CD4-positive, alpha-beta T cell treated with Interleukin-12 subunit alpha and Interleukin-12 subunit beta, for 1 hour (primary cell): ENCODE measurements at regions not wholly inside any gene's neighbourhood (a gene's known extent, or its start where the extent isn't known, plus 50 kb on each side); places are given as distances from the start of the nearest gene placed in this dataset.
"Not testable (repeated sequence)": the region's sequence is repeated elsewhere in the genome, so short reads cannot be mapped to it uniquely, and the experiment has no call there.

Experiments
- DNase-seq: peaks from one replicate; pipeline ENCODE4 v3.0.0-alpha.2; 2020

DNA sequence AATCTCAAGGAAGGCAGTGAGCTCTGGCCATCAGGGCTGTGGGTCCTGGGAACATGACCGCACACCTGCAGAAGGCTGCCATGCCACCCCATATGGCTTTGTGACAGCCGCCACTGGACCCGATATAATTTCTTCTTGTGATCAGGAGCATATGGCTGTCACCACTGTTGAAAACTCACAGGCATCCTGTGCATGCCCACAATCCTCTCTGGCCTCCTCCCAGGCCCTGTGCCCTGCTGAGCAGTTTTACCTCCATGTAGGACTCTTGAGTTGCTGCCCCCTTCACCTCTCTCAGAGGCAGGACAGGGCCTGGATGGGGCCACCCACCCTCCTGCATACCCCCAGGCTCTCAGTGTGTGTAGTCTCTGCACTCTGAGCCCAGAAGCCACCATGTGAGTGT lies 391.9 kb upstream of the AKR1E2 start:
- no peak for DNase-seq

DNA sequence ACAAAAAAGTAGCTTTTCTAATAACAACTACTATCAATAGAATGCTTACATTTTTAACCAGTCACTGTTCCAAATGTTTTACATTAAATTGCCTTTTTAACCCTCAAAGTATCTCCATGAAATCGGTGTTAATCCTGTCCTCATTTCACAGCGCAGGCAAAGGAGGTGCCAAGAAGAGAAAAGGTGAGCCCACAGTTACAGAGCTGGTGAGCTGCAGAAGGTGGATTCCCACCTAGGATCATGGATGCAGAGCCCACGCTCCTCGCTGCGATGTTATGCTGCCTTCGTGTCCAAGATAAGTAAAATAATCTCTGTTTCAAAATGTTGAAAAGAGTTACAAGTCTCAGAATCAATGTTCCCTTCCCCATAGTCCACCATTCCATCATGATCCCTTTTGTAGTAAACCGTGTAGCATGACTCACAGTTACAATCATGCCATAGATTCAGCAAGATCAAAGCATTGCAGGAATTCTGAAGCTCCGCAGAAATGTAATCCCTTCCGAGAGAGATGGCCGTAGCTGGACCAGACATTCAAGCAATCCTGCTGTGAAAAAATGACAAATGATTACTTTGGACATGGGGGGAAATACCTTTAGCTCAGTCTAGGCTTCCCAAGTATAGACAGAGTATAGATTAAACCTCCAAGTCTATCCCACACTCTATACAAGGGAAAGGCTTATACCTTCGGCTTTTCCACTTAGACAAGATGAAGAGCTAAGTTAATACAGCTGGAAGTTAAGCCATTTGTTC lies 394.7 kb upstream of the AKR1E2 start:
- DNase-seq, result no peak

DNA sequence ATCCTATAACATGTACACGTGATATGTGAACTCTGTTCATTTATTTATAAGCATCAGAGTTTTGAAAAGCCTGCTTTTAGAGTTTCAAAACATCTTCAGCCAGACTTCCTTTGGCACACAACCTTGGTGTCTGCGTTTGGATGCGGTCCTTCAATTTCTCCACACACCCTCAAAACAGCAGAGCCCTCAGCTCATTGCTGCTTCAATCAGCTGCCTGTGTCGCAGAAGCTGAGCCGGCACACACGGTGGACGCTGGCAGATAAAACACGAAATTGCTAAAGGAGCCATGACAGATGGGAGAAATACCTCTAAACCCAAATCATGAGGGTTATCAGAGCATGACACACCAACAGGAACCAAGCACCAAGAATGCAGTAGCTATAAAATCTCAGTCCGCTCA lies 396.4 kb upstream of the AKR1E2 start:
- no peak for DNase-seq

DNA sequence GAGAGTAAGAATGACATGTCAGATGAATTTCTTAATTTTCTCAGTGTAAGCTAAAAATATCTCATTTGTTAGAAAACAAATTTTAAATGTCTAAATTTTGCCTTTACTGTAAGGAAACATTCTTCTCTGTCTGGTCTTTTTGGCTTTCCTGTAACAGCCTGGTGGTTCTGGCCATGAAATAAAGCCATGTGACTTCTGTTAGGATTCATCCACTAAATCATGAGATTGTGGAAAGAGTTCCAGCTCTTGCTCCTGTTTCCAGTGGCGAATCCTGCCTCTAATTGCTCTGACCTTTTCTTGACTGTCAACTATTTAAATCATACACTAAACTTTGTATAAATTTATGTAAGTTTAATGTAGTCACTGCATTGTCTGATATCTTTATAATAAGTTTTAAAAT lies 398.5 kb upstream of the AKR1E2 start:
- no peak for DNase-seq

DNA sequence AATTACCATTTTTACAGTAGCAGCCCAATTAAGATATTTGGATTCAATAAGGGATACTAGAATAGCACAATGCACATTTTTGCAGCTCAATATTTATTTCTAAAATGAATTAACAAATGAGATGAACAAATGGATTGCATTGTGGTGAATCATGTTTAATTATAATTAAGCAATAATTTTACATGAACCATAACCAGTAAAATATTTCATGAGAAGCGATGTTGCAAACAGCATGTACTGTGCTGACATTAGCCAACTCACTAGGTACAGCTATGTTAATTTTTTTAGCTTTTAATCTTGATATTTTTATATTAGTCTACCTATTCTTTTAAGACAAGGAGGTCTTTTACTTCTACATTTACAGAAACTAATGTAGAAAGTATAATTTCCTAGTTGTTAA lies 399.1 kb upstream of the AKR1E2 start:
- DNase-seq, result no peak

DNA sequence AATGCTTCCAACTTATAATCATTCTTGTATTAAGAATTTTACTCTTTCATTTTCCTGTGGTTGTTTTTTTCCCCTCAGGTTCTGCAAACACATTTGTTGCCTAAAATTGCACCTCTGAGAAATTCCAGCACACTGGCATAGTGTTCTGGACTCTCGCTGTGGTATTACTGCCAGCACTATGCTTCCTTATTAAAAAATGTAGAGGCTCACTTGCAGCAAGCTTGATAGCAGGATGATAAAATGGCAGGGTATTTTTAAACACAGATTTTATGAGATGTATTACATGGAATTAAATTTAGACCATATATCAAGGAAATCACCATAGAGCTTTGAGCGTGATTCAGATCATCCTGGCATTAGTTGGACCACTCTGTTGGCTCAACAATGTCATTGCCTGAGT lies 416.7 kb upstream of the AKR1E2 start:
- no peak for DNase-seq

DNA sequence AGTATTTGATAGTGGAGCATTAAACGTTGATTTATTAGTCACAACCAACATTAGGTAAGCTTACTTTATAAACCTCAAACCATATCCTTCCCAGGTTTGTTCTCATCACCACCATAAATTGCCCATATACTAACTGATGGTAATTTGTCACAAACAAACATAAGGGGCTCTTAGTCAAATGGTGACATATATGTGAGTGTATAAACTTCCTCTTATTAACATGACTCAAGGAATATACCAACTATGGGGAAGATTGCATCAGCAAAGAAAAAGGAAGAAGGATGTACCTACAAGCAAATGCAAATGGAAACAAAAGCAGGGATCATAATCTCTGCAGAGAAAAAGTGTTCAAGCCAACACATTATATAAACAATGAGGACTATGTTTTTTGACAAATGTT lies 418.2 kb upstream of the AKR1E2 start:
- DNase-seq, result no peak

DNA sequence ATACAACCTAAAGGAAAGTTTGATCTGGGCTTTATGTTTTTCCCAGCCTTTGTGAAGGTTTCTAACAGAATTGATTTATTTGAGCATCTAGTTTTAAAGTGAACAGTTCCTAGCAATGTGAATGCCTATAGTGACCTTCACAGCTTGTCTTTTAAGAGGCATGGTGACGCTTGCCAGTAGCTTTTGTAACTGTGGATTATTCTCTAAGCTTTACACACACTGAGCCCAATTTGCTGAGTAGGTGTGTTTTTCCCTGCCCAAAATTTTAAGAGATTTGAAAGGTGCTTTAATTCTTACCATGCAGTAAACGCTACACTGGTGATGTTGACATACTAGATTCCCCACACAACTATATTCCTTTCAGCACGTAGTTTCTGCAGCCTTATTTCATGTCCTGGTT lies 420.2 kb upstream of the AKR1E2 start:
- DNase-seq, result no peak

DNA sequence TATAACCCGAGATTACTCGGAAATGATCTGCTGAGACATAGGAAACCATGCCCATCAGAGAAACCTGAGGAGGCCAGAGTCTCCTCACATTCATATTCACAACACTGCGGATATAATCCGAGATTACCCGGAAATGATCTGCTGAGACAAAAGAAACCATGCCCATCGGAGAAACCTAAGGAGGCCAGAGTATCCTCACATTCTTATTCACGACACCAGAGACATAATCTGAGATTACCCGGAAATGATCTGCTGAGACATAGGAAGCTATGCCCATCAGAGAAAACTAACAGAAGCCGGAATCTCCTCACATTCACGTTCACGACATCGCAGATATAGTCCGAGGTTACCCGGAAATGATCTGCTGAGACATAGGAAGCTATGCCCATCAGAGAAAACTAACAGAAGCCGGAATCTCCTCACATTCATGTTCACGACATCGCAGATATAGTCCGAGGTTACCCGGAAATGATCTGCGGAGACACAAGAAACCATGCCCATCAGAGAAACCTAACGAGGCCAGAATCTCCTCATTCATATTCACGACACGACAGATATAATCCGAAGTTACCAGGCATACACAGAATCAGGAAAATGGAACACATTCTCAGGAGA lies 422.3 kb upstream of the AKR1E2 start:
- DNase-seq, result no peak

DNA sequence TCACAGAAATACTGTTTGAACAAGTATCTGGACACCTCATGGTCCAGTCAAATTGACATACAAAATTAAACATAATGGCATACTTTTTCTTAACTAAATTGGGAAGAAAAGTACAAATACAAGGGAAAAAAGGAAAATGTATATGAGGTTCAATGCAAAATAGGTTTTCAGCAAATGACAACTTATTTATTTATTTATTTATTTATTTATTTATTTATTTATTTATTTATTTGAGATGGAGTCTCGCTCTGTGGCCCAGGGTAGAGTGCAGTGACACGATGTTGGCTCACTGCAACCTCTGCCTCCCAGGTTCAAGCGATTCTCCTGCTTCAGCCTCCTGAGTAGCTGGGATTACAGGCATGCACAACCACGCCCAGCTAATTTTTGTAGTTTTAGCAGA lies 424.9 kb upstream of the AKR1E2 start:
- DNase-seq, result not testable (repeated sequence)

DNA sequence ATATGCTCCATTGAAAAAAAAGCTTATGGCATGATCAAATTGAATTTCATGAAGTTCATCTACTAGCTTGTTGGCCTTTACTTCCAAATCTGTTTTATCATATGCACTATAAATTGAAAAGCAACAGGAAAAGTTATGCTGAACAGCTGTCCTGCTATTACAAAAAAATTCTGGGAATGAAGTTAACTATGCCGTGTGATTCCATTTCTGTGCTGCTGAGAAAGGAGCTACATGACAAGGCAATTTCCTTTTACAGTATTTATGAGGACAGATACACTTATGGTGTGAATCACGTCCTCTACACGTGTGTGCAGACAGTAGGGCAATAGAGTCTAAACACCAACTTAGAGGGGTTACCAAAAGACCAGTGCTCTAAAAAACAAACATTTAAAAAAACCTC lies 426.5 kb upstream of the AKR1E2 start:
- no peak for DNase-seq

DNA sequence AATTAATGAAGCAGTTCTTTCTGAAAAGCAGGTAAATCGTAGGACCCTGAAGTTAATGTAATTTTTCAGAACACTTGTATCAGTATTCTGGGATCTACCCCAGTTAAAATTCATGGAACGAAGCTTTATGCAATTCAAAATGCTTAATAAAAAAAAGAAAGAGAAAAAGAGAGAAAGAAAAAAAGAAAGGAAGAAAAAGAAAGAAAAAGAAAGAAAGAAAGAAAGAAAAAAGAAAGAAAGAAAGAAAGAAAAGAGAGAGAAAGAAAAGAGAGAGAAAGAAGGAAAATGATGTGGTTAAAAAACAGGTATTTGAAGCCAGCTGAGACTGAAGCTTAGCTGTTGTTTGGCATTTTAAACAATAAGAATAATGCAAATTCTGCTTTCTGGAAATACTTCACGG lies 427.4 kb upstream of the AKR1E2 start:
- no peak for DNase-seq

DNA sequence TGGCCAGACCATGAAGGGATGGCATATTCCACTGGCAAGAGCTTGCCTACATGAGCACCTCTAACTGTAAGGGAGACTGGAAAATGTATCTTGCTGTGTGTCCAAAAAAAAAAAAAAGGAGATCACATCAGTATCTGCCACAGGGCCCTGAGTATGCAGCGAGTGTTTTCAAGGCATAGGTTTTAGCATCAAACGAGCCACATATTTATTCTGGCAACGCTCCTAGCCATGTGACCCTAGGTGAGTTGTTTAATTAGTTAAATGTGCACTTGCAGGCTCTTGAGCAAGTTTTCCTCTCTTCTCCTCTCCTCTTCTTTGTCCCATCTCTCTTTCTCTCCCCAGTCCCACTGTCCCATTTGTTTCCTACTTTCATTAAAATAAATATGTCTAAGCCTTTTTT lies 428.7 kb upstream of the AKR1E2 start:
- no peak for DNase-seq

DNA sequence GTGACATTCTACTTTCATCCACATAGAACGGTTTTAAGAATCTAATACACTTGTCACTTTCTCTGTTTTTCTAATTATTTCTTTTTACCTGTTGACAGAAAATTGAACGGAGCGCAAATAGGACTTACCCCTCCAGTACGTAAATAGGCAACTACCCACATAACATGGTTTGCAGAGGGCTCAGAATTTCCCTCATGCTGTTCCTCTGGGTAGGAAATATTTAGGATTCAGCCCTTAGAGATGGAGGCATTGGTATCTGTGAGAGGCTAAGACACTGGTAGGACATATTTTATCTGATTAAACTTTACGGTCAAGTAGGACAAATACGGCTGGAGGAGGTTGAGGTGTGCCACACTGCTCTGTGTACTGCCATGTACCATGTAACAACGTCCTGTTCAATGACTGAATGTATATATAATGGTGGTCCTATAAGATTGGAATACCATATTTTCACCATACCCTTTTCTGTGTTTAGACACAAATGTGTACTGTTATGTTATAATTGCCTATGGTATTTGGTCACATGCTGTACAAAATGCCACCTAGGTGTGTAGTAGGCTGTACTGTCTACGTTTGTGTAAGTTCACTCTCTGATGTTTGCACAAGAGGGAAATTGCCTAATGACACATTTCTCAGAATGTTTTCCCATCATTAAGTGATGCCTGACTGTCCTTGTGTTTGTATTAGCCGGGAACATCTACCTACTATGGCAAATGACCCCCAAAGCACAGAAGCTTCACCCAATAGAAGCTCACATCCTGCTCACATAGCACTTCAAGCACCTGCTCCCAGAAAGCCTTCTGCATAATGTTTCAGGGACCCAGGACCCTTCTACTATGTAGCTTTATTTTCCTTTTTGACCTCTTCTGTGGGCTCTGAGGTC lies 429.4 kb upstream of the AKR1E2 start:
- DNase-seq, result no peak

DNA sequence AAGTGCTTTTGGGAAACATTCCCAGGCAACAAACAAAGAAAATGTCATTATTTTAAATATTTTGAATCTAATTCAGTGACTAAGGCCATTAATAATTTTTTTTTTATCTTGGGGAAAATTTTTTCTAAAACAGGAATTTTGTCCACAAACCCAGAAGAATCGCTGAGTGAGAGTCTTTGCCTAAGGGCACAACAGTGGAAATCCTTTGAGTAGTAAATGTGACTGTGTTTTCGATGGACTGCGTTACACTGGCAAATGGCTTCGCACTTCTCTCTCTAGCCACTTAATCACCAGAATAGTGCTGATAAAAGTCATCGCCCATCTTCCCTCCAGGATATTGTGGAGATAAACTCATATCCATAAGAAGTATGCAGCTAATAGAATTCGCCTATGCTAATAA lies 430.3 kb upstream of the AKR1E2 start:
- no peak for DNase-seq

DNA sequence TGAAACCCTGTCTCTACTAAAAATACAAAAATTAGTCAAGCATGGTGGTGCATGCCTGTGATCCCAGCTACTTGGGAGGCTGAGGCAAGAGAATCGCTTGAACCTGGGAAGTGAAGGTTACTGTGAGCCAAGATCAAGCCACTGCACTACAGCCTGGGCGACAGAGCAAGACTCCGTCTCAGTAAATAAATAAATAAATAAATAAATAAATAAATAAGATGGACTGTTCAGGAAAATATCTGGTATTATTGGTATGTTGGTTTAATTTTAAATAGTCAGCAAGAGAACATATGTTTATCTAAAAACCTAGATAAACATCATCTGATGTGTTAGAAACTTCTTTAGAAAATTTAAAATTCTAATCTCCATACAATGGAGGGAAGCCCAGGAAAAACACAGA lies 431.6 kb upstream of the AKR1E2 start:
- DNase-seq, result not testable (repeated sequence)

DNA sequence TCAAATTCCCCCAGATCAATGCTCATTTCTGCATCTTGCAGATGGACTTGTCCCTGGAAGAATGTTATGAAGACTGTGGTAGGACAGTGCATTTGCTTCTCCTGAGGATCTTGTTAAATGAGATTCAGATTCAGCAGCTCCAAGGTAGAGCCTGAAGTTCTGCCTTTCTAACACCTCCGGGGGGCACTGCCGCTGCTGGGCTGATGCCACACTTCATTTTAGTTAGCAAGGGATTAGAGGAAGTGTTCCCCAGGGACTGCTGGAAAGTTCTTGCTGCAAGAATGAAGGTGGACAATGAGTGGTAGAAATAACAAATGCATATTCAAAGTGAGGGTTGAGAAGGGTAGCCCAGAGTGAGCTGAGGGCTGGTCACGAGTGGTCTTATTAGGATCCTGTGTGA lies 434.3 kb upstream of the AKR1E2 start:
- no peak for DNase-seq

DNA sequence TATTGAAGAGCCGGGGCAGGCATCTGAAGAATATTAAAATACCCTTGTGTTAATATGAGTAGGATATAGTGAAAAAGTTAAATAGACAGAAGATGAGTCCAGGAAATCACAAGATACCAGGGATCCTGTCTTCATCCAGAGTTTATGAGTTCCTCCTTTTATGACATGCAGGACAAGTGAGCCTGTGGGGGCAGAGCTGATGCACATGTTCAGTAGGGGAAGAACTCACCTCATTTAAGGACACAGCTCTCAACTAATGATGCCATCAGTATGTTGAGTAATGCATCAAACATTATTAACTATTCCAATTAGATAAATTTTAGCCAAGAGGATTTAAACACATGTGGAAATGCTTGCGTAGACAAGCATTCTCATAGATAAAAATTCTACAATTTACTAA lies 435.8 kb upstream of the AKR1E2 start:
- no peak for DNase-seq

DNA sequence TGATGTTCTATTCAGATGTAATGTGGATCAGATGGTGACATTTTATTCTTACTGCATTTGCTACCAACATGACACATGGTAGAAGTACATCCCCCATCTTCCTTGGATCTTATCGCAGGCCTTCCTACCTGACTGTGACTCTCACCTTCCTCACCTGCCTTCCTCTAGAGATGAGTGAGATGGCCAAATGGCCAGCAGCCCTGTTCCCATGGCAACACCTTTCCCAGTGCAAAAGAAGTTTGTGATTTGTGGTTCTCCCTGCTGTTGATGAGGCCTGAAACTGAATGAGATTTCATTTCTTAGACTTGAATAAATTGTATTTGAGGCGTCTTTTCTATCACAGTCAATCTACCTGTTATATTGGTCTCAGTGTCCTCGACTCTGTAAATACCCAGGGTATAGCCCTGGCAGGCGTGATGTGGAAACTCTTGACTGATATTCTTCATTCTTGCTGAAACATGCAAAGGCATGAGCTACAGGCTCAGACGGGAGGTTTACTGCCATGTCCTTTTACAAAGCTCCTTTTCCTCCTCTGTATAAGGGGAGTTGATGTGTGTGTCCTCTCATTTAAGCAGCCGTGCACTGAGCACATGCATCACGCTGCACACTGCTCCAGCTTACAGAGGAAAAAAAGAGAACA lies 440.7 kb upstream of the AKR1E2 start:
- no peak for DNase-seq

DNA sequence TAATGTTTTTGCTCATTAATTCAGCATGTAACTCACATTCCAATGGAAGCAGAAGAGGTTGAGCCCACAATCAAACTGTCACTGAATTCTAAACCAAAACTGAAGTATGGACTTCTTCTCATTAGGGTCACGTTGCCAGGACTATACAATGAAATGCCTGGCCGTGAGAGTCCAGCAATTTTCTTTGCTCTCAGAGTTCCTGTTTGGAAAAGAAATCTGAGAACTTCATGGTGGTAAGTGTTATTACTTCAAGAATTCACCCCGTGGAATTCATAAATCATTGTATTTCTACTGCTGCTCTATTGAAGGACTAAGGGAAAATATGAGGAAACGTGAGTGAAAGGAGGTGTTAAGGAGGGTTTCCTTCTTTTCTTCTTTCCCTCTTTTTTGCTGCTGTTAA lies 441.8 kb upstream of the AKR1E2 start:
- no peak for DNase-seq

DNA sequence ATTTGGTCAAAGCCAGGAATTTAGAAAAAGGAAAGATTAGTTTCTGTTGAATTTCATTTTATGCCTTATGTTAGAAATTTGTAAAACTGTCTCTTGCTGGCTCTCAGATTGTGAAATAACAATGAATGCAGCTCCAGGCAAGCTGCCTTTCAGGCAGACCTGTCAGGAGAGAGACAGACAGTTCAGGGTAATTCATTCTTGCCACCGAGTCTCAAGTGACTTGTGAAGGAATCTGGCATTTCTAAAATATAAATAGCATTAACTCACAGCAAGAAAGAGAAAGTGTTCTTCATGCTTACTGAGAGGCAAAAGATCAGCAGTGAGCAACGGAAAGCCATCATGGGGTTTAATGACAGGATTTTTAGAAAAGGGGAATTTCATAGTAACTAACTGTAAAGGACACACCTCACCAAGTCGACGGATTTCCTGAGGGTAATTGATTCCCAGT lies 442.3 kb upstream of the AKR1E2 start:
- no peak for DNase-seq

DNA sequence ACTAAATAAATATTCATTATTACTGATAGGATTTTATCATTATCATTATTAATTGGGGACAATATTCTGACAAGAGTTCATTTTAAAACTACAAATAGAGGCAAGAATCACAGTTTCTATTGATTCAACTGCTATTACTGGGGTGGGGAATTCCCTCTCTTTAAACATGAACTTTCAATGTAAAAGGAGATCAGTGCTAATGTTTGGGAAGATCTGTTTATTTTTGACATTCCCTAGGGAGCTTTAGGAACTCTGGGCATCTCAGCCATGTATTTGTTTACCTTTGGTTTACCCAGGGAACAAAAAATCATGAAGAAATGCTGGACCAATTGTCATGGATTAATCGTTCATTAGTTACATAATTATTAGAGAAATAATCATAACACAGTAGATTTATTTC lies 443.2 kb upstream of the AKR1E2 start:
- no peak for DNase-seq

DNA sequence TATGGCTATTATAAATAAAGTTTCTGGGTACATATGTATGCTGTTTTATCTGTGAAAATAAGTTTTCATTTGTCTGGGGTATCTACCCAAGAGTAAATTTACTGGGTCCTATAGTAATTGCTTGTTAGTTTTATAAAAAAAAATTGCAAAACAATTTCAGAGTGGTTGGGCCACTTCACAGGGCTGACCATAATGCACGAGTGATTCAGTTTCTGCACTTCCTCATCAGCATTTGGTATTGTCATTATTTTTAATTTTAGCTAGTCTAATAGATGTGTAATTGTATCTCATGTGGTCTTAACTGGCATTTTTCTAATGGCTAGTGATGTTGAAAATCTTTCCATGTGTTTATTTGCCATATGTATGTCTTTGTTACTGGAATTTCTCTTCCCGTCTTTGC lies 452.4 kb upstream of the AKR1E2 start:
- DNase-seq, result no peak

DNA sequence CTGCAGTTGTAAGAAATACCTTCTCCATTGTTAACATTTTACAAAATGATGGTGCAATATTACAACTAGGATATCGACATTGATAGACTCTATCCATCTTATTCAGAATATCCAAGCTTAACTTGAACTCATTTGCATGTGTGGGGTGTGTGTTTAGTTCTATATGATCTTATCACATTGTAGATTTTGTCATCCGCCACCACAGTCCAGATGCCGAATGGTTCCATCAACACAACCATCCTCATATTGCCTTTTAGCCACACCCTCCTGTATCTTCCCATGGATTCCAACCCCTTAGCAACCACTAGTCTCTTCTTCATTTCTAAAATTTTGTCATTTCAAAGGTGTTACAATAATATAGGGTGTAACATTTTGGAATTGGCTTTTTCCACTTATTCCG lies 452.9 kb upstream of the AKR1E2 start:
- no peak for DNase-seq
